ELR (cell line): ENCODE measurements at regions not wholly inside any gene's neighbourhood (a gene's known extent, or its start where the extent isn't known, plus 50 kb on each side); places are given as distances from the start of the nearest gene placed in this dataset.
"Not testable (repeated sequence)": the region's sequence is repeated elsewhere in the genome, so short reads cannot be mapped to it uniquely, and the experiment has no call there.

Experiments used
- DNase-seq: peaks from one replicate; pipeline ENCODE4 v3.0.0-alpha.2; 2015; ENCODE audit warnings: low read depth

DNA sequence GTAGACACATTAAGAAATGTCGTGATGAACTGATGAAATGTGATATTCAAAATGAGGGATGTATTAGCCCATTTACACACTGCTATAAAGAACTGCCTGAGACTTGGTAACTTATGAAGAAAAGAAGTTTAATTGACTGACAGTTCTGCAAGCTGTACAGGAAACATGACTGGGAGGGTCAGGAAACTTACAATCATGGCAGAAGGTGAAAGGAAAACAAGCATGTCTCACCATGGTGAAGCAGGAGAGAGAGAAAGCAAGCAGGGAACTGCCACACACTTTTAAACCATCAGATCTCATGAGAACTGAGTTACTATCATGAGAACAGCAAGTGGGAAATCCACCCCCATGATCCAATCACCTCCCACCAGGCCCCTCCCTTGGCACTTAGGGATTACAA lies 1010.8 kb upstream of the CELF4 start:
- DNase-seq = no peak

DNA sequence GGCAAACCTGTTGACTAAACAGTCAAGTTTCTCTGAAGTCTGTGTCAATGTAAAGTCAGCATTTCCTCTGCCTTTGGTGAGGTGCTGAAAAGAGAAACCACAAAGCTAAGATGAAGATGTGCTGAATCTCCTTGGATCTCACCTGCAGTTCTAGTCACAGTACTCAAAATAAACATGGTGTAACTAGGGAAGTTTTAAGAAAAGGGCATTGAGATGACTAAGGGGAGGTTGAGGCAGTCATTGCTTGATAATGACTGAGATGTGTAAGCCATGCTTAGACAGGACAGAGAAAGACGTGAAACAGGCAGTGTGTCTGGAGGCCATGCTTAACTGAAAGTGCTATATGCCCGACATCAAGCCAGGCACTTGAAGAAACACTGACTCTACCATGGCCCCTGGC lies 1010.0 kb upstream of the CELF4 start:
- DNase-seq = no peak

DNA sequence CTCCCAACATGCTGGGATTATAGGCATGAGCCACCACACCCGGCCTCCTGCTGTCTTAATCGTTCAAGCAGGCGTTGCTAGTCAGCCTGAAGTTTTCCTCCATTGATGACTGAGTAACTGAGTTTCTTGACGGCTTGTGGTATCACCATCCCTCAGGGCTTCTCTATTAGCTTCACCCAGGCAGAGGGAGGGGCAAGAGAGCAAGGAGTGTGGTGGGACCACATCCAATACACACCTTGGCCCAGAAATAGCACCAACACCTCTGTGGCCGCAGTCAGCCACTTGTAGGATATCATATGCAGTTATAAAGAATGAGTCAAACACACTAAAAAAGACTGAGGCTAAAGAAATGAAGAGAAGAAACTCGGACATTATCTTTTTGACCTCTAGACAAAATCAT lies 1009.4 kb upstream of the CELF4 start:
- DNase-seq = no peak

DNA sequence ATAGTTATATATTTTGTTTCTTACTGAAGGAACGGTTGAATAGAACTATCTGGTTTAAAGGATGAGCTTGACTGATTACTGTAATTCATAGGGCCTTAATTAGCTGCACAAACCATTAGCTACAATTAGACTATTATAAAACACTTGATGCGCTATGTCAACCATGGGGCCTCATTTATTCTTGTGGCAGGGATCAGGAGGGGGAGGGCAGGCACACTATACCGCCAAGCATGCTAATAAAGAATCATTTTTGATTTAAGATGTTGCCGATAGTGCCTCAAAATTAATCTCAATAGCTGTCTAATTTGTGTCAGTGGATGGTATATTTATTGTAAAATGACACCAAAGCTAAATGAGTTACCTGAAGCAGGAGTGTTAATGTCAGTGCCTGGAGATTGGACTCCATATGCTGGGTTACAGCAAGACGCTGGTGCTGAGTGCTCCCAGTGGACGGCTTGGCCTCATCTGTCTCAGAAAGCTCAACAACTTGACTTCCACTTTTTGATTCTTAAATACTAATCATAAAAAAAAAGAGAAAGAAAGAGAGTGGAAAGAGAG lies 1007.0 kb upstream of the CELF4 start:
- no peak for DNase-seq

DNA sequence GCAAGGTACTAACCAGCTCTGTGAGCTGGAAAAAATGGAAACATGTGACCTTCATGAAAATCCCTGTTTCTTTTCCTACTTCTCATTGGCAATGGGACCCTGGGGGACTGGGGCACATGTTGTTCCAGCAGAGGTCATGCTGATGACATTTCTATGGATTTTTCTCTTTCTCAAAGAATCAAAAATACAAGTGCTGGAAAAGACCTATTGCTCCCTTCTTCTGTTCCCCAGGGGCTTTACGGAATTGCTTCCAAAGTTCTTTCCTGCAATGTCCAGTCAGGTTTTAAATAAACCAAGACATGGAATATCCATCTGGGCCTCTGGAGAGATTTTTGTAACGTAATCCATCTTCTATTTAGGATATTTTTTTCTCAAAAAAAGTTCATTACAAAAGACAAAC lies 1006.1 kb upstream of the CELF4 start:
- DNase-seq = no peak

DNA sequence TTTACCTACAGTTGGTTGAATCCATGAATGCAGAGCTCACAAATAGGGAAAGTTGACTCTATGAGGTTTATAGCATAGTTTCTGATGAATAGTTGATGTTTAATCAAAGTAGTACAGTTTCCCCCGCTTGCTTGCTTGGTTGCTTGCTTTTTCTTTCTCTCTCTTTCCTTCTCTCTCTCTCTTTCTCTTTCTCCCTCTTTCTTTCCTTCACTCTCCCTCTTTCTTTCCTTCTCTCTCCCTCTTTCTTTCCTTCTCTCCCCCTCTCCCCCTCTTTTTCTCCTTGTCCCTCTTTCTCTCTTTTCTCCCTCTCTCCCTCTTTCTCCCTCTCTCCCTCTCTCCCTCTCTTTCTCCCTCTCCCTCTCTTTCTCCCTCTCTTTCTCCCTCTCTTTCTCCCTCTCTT lies 999.9 kb upstream of the CELF4 start:
- DNase-seq = no peak

DNA sequence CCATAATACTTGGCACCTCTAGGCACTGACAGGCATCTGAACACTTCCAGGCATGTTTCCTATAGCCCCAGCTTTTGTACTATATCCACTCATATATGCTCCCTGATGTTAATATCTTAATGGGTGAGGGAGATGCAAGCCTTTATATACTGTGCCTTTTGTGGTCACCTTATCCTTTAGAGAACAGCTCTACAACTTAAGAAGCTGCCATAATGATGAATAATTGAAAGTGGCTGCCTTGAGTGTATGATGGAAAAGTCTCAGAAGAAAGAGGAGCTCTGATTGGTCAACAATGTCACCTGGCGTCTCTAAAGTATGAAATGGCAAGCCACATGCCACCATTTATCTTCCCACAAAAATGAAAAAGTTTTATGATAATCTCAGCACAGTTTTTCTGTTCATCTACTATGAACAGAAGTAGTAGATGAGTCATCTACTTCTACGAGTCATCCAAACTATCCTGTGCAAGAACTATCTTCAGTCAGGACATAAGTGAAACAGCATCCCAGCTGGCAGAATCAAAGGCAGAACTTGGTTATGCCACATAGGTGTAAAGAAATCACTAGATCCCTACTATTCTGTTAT lies 997.9 kb upstream of the CELF4 start:
- peak; percentile 0 for DNase-seq

DNA sequence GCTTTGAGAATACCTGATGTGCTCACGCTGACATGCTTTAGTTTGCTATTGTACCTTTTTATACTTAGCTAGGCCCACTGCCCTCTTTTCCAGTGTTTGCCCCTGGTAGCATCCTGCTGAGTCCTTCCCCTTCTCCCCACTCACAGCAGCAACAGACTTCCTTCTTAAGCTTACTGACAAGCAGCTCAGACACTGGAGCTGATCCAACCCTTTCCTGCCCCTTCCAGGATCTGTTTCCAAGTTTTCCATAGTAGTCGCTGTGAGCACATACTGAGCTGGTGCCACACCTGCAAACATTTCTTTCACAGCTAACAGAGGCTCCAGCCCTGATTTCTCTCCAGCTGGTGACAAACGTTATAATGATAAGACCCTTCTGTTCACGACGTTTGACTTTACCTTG lies 991.4 kb upstream of the CELF4 start:
- DNase-seq = no peak

DNA sequence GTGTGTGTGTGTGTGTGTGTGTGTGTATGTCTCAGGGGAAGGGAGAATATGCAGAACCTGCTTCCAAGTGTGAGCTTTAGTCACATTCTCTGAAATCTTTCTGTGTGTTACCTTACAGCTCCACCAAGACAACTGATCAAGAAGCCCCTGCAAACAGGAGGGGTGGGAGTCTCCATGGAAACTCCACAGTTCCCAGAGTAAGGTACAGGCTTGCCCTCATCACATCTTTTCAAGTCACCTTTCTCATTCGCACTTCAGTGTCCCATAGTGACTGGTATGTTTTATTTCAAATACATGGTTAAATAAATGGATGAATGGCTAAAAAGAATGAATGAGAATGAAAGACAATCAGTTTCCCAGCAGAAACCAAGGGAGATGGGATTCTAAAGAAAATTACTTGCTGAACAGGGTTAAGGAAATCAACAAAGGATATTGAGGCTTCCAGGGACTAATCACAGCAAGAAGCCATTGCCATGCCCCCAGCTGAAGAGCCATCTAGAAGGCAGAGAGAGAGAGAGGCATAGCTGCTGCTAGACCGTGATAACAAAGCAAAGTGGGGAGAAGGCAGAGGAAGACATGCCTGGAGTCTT lies 987.2 kb upstream of the CELF4 start:
- DNase-seq = no peak

DNA sequence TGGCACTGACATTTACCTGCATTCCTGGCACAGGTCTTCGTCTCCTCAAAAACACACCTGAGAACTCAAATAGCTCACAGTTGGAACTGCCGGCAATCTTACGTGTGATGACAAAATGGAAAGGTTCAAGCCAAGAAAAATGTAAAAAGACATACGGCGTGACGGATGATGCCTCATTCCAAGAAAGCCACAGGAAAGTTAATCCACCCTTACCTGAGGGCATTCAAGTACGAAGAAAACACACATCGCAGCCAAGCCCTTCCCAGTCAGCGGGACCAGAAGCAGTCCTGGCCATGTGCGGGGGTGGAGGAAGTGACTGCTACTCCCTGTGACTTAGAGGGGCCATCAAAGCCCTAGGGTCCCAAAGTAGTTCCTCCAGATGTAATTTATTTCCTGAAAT lies 986.3 kb upstream of the CELF4 start:
- DNase-seq = no peak

DNA sequence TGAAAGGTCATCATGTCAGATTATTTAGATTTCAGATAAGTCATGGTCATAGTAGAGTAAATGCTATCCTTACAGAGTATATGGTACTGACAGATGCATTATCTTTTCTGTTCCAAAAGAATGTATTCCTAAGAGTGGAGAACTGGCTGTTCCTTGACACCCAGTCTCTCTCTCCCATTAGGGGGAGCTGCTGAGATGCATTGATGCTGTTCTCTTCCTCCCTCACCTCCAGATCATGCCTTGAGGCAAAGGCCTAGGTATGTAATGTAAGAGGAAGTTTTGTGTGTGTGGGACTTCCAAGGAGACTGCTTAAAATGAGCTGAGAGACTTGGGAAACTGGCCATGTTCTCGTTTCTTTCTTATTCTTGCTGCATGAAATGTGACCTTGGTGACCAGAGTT lies 979.5 kb upstream of the CELF4 start:
- DNase-seq = no peak

DNA sequence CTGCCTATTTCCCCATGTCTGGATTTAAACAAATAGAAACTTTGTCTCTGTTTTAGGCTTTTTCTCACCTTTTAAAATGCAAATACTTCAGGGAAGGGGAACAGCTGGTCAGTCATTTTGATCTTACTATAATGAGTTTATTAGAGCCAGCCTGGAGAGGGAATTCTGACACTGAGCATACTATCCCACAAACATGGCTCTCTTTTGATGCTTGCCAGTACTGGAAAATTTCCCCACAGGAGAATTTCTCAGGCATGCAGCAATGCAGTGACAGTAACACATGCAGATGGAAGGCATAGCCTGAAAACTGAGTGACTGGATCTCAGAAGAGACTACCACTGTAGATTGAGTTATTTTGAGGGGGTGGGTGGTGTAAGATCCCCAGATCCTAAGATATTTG lies 974.3 kb upstream of the CELF4 start:
- no peak for DNase-seq

DNA sequence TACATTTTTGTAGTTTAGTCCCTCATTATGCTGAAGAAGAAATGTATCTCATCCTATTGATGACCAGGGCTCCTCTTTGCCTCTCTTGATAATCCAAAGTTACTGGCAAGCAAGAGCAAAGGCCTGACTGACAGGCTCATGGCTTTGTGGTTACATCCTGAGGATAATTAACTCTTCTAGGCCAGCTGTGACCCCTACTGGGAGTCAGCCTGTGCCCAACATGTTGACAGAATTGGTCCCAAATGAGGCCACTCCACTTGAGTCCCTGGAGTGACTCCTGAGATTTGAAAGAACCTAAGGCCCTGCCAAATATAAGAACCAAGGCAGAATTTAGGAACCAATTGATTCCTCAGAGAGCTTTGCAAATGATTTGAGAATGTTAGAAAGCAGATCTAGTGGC lies 973.8 kb upstream of the CELF4 start:
- DNase-seq = no peak

DNA sequence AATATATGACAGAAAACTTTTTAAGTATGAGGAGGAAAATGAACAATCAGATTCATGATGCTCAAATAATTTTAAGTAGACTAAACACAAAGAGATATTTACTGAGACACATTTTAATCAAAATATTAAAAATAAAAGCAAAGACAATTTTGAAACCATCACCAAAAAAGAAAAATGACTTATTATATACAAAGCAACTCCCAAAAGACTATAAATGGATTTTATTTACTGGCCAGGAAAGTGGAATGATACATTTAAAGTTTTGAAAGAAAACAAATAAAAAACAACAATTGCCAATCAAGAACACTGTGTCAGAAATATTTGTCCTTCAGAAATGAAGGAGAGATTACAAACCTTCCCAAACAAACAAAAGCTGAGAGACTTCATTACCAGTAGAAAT lies 968.5 kb upstream of the CELF4 start:
- DNase-seq = no peak

DNA sequence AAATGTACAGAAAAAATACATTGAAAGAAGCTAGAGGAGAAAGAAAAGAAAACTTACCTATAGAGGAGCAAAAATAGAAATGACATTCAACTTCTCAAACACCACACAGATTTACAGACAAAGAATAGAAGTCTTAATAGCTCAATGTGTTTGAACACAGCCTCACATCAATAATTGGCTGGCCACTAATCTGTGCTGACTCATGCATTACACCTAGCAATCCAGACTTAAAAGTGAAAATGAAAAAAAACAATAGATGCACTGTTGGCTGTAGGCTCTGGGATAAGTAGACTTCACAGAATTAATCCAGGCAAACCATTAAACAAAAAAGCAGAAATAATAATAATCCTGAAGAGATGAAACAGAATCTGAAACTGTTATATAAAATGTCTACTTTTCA lies 961.3 kb upstream of the CELF4 start:
- no peak for DNase-seq

DNA sequence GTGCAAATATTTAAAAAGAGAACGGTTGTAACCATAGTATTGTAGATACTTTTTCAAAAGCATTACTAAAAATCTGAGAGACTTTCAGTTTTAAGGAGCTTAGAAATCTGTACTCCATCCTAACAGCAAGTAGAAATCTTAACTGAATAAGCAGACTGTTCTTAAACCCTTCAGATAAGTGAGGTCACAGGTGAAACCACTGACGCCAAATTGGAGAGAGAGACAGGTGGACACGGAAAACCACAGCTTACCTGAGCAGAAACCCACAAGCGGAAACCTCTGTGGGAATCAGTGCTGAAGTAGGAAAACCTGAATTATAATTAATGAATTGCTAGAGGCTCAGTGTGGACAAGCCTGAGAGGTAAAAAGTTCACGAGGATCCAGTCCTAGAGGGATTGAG lies 959.4 kb upstream of the CELF4 start:
- no peak for DNase-seq

DNA sequence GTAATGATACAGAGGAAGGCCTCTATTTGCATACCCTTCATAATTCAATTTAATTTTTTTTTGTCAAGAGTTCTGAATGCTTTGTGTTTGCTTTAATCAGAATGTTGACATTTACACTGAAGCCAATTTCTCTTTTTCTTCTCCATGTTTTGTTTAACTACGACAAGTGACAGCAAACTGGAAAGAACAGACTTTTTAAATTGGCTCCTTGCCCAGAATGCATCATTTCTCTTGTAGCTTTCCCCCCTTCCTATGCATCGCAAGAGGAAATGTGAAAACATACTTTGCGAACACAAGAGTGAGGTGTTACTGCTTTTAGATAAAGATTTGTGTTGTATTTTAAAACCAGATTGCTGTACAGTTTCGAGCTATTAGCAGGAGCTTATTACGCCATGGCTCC lies 955.2 kb upstream of the CELF4 start:
- DNase-seq = no peak

DNA sequence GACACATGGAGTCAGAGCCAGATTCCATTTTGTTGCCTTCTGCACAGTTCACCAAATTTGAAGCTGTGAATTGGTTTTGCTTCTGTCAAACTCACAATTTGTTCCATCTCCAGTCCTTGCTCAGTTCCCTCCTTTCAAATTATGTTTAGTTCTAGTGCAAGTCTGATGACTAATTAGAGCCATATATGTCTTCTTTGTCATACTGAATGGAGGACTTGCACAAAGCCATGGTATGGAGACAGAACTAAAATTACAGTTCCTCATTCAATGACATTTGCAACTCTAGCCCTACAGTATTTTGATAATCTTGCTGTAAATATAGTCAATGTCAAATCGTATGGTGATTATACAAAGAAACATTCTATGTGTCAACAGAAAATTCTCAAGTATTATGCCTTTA lies 936.9 kb upstream of the CELF4 start:
- no peak for DNase-seq

DNA sequence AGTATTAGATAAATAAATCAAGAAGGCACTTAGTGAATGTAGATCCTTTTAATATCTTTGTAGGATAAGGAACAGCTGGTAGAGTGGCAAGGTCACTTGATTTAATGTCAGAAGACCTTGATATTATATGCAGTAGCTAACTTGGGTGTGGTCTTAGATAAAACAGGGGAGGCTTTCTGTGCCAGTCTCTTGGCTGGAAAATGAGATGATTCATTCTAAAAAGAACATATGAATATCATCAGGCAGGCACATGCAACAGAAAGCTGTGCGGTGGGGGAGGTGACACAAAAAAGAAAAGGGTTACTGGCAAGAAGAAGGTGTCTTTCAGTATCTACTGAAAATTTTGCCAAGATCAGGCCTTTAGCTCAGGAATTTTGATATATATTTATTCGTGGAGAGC lies 931.7 kb upstream of the CELF4 start:
- no peak for DNase-seq

DNA sequence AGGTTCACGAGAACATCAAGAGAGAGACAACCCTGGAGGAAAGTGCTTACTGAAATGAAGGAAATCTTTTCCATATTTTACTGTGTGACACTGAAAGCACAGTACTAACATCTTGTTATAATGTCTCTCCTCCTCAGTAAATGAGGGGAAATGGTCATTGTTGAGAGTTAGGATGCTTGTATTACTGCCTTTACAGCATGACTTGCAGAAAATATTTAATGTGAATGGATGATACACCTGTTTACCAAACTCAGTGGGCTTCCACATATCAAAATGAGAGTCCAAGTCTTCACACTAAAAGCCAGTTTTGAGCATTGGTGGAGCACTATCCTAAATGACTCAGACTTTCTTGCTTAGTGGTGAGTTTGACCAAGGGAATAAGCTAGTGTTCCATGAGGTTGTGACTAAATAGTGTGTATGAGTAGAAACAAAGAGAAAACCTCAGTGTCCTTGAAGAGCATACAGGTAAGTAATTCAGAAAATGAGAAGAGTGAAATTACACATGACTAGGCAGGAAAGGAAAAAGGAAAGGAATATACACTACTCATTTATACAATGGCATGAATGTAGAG lies 930.7 kb upstream of the CELF4 start:
- DNase-seq = no peak

DNA sequence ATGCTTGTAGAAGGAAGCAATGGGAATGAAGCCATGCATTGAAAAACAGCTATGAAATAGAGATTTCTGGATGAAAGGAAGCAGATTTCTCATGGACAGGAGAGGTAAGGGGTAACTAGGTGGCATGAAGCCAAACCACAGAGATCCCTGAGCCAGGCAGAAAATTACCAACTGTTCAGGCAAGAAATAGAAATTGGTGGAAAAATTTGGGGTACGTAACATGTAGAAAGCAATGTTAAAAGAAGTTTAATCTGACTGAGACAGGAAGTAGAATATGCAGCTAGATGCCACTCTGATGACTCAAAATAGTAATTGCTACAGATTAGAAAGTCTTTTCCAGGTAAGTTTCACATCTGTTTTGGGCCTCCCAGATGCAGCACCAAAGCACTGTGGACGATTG lies 928.5 kb upstream of the CELF4 start:
- no peak for DNase-seq

DNA sequence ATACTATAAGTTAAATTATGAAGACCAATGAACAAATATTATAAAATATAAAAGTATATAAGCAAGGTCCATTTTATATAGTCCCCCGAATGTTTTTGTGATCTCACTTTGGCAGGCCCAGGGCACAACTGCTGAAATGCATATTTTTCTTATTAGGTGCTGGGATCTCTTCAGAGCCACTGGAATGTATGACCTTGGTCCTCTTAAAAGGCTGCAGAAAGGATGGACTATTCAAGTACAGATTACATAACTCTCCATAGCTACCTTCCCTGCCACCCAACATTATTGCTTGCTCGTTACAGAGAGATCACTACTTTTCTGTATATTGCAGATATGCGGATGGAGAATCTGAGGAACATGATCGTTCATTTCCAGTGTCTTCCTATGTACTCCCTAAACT lies 925.6 kb upstream of the CELF4 start:
- DNase-seq = no peak

DNA sequence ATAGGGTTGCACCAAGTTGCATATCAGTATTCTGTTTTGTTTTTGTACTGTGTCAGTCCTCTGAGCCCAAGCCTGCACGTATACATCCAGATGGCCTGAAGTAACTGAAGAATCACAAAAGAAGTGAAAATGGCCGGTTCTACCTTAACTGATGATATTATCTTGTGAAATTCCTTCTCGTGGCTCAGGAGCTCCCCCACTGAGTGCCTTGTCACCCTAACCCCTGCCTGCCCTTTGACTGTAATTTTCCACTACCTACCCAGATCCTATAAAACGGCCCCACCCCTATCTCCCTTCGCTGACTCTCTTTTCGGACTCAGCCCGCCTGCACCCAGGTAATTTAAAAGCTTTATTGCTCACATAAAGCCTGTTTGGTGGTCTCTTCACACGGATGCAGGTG lies 924.1 kb upstream of the CELF4 start:
- not testable (repeated sequence) for DNase-seq

DNA sequence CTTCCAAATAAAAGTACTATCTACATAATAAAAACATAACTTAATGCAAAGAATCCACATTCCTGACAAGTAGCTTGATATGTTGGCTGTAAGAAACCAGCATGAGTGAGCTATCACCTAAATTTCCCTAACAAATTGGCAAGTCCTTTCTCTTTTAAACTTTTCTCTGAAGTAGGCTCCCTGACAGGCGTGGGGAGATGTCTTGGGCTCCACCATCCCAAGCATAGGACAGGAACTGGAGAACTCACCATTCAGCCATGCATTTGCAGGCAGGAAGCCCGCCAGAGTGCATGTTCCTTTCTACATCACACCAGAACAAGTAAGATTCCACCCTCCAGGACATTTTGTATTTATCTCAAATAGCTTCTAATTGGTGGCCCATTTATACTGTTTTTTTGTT lies 921.9 kb upstream of the CELF4 start:
- DNase-seq = no peak
